ENCODE measurements at regions not wholly inside any gene's neighbourhood (a gene's known extent, or its start where the extent isn't known, plus 50 kb on each side); places are given as distances from the start of the nearest gene placed in this dataset.

GRCh38 chr6:12504325-12504966 lies 212.1 kb upstream of the PHACTR1 start:
- DNase-seq (ENCODE audit: low spot score): no peak
- no peak overlapping the region for H3K27ac ChIP-seq
- no peak overlapping the region for H3K4me3 ChIP-seq
- TF ChIP-seq CTCF (IDR thresholded peaks at IDR 0.05): no peak

- no peak for TF ChIP-seq CTCF (IDR thresholded peaks at IDR 0.05)
Observed at GRCh38 chr6:12505486-12505885, 211.1 kb upstream of the PHACTR1 start.

GRCh38 chr6:12506159-12506558 lies 210.4 kb upstream of the PHACTR1 start:
- no peak for DNase-seq (ENCODE audit: low spot score)
- no peak for TF ChIP-seq CTCF (IDR thresholded peaks at IDR 0.05)
- H3K4me3 ChIP-seq: no peak overlapping the region
- H3K27ac ChIP-seq: no peak overlapping the region

More at GRCh38 chr6:12505486-12505885, 211.1 kb upstream of the PHACTR1 start:
- no peak for DNase-seq (ENCODE audit: low spot score)
- no peak overlapping the region for H3K4me3 ChIP-seq
- no peak overlapping the region for H3K27ac ChIP-seq

GRCh38 chr6:12507636-12508035 lies 208.9 kb upstream of the PHACTR1 start:
- TF ChIP-seq CTCF (IDR thresholded peaks at IDR 0.05): no peak
- no peak for DNase-seq (ENCODE audit: low spot score)
- Histone ChIP-seq H3K4me3 (no peak overlapping the region), H3K27ac (no peak overlapping the region)

GRCh38 chr6:12508553-12508952 lies 208.0 kb upstream of the PHACTR1 start:
- H3K27ac ChIP-seq: no peak overlapping the region
- H3K4me3 ChIP-seq: no peak overlapping the region
- no peak for DNase-seq (ENCODE audit: low spot score)
- TF ChIP-seq CTCF (IDR thresholded peaks at IDR 0.05): no peak

- Histone ChIP-seq H3K4me3 (no peak overlapping the region), H3K27ac (no peak overlapping the region)
- no peak for TF ChIP-seq CTCF (IDR thresholded peaks at IDR 0.05)
- no peak for DNase-seq (ENCODE audit: low spot score)
Observed at GRCh38 chr6:12509060-12509459, 207.5 kb upstream of the PHACTR1 start.

- no peak for TF ChIP-seq CTCF (IDR thresholded peaks at IDR 0.05)
- Histone ChIP-seq H3K4me3 (no peak overlapping the region), H3K27ac (no peak overlapping the region)
- no peak for DNase-seq (ENCODE audit: low spot score)
Observed at GRCh38 chr6:12516070-12516469, 200.5 kb upstream of the PHACTR1 start.

Data from coronary artery (tissue), 2 donors.